Tibial nerve (tissue), 4 donors: ENCODE measurements at regions not wholly inside any gene's neighbourhood (a gene's known extent, or its start where the extent isn't known, plus 50 kb on each side); places are given as distances from the start of the nearest gene placed in this dataset.

ENCODE experiments used
- DNase-seq, 2 donors: peaks; one replicate each; pipeline ENCODE4 v3.0.0-alpha.2; 2019; ENCODE audit warnings: low spot score in 2 of 2
- H3K27ac ChIP-seq, 4 donors: fragments of 200-600 bp; sonication (generic) in 3 of 4; one replicate each; pipeline ENCODE4 v1.5.1; 2017 to 2019; ENCODE audit warnings: mild to moderate bottlenecking in 1 of 4
- H3K27me3 ChIP-seq, 2 donors: fragments of 200-600 bp; sonication (generic) in 1 of 2; one replicate each; pipeline versions ENCODE4 v1.5.1 to v1.6.0; 2017 to 2019
- H3K36me3 ChIP-seq, 3 donors: fragments of 200-600 bp; sonication (generic); one replicate each; pipeline ENCODE4 v1.5.1; 2018 to 2019
- H3K4me1 ChIP-seq, 4 donors: fragments of 200-600 bp; sonication (generic) in 3 of 4; one replicate each; pipeline ENCODE4 v1.5.1; 2017 to 2019
- H3K4me3 ChIP-seq, 4 donors: fragments of 200-600 bp; sonication (generic) in 3 of 4; one replicate each; pipeline ENCODE4 v1.5.1; 2017 to 2019; ENCODE audit warnings: mild to moderate bottlenecking in 1 of 4, moderate library complexity in 1 of 4
- H3K9me3 ChIP-seq, 4 donors: fragments of 200-600 bp; sonication (generic) in 3 of 4; one replicate each; pipeline ENCODE4 v1.5.1; 2017 to 2019
- CTCF ChIP-seq, 5 experiments: fragments of 200-600 bp in 3 of 5; fragments of 450-650 bp in 2 of 5; sonication (generic) in 3 of 5; IDR thresholded peaks; one replicate each; pipeline ENCODE4 v1.5.1; 2016 to 2019; ENCODE audit warnings: antibody characterized with exemption in 5 of 5, mild to moderate bottlenecking in 3 of 5, moderate library complexity in 2 of 5
- EP300 ChIP-seq, 2 donors: sonication (generic); formaldehyde crosslinking; IDR thresholded peaks; one replicate each; pipeline ENCODE4 v1.6.1; 2017; ENCODE audit warnings: antibody characterized with exemption in 2 of 2, mild to moderate bottlenecking in 1 of 2
- POLR2A ChIP-seq, 2 donors: fragments of 450-650 bp; IDR thresholded peaks; one replicate each; pipeline ENCODE4 v1.6.1; 2017; ENCODE audit warnings: antibody characterized with exemption in 2 of 2, mild to moderate bottlenecking in 2 of 2, moderate library complexity in 2 of 2
- WGBS, 2 donors: methylation state at CpG; one replicate each; pipeline ENCODE4 v1.1.5; 2018; 5-methylcytosine and 5-hydroxymethylcytosine counted together

- TF ChIP-seq POLR2A (IDR thresholded peaks at IDR 0.05) (no peak), CTCF (IDR thresholded peaks at IDR 0.05) (no peak), EP300 (IDR thresholded peaks at IDR 0.05) (no peak)
These were observed 157.6 kb downstream of the TDRD15 start for GRCh38 chr2:21281384-21281783.

GRCh38 chr2:21281791-21282514, 158.2 kb downstream of the TDRD15 start:
- no peak for DNase-seq
- no peak overlapping the region for H3K27ac ChIP-seq
- TF ChIP-seq POLR2A (IDR thresholded peaks at IDR 0.05) = no peak
- no peak for TF ChIP-seq CTCF (IDR thresholded peaks at IDR 0.05)
- TF ChIP-seq EP300 (IDR thresholded peaks at IDR 0.05) = no peak
- H3K9me3 ChIP-seq = no peaks in the 10 kb centered on the region
- H3K4me3 ChIP-seq = no peak overlapping the region
- no peaks in the 10 kb centered on the region for H3K36me3 ChIP-seq
- no peaks in the 10 kb centered on the region for H3K27me3 ChIP-seq
- 43 to 51% methylated on average over 8 of the region's 8 CpGs for WGBS, 2 donors
- H3K4me1 ChIP-seq = peaks cover 0 to 5% (median 0%) of the 10 kb centered on the region in 4 donors

More at GRCh38 chr2:21281384-21281783, 157.6 kb downstream of the TDRD15 start:
- H3K27ac ChIP-seq = no peak overlapping the region
- no peaks in the 10 kb centered on the region for H3K36me3 ChIP-seq
- H3K9me3 ChIP-seq = no peaks in the 10 kb centered on the region
- no peaks in the 10 kb centered on the region for H3K27me3 ChIP-seq
- peaks cover 0 to 8% (median 0%) of the 10 kb centered on the region in 4 donors for H3K4me1 ChIP-seq
- no peak overlapping the region for H3K4me3 ChIP-seq
- DNase-seq = no peak

- H3K4me1 ChIP-seq = peaks cover 0 to 5% (median 0%) of the 10 kb centered on the region in 4 donors
- no peaks in the 10 kb centered on the region for H3K27me3 ChIP-seq
- TF ChIP-seq POLR2A (IDR thresholded peaks at IDR 0.05) (no peak), CTCF (IDR thresholded peaks at IDR 0.05) (no peak), EP300 (IDR thresholded peaks at IDR 0.05) (no peak)
- no peak for DNase-seq
- H3K36me3 ChIP-seq = no peaks in the 10 kb centered on the region
- no peaks in the 10 kb centered on the region for H3K9me3 ChIP-seq
- 67 to 72% methylated on average over 2 of the region's 2 CpGs for WGBS, 2 donors
- H3K27ac ChIP-seq = no peak overlapping the region
- no peak overlapping the region for H3K4me3 ChIP-seq
These were observed 158.7 kb downstream of the TDRD15 start for GRCh38 chr2:21282515-21282898.

GRCh38 chr2:21288299-21288698, 164.5 kb downstream of the TDRD15 start:
- Histone ChIP-seq H3K27me3 (no peaks in the 10 kb centered on the region), H3K4me3 (no peak overlapping the region), H3K27ac (no peak overlapping the region), H3K9me3 (no peaks in the 10 kb centered on the region), H3K4me1 (peaks cover 0 to 10% (median 0%) of the 10 kb centered on the region in 4 donors), H3K36me3 (no peaks in the 10 kb centered on the region)
- no peak for TF ChIP-seq EP300 (IDR thresholded peaks at IDR 0.05)
- no peak for TF ChIP-seq CTCF (IDR thresholded peaks at IDR 0.05)
- no peak for TF ChIP-seq POLR2A (IDR thresholded peaks at IDR 0.05)
- WGBS, 2 donors = 82 to 88% methylated on average over 2 of the region's 2 CpGs
- no peak for DNase-seq

GRCh38 chr2:21288739-21289520, 165.2 kb downstream of the TDRD15 start:
- no peak for DNase-seq
- no peak overlapping the region for H3K4me3 ChIP-seq
- H3K27ac ChIP-seq = no peak overlapping the region
- no peaks in the 10 kb centered on the region for H3K36me3 ChIP-seq
- H3K9me3 ChIP-seq = no peaks in the 10 kb centered on the region
- 50 to 59% methylated on average over 8 of the region's 8 CpGs for WGBS, 2 donors
- H3K27me3 ChIP-seq = no peaks in the 10 kb centered on the region
- peaks cover 0 to 10% (median 0%) of the 10 kb centered on the region in 4 donors for H3K4me1 ChIP-seq
- no peak for TF ChIP-seq POLR2A (IDR thresholded peaks at IDR 0.05)
- TF ChIP-seq EP300 (IDR thresholded peaks at IDR 0.05) = no peak
- no peak for TF ChIP-seq CTCF (IDR thresholded peaks at IDR 0.05)
